ENCODE measurements at regions not wholly inside any gene's neighbourhood (a gene's known extent, or its start where the extent isn't known, plus 50 kb on each side); places are given as distances from the start of the nearest gene placed in this dataset.

GRCh38 chr5:107058235-107058634 is 612.5 kb downstream of the EFNA5 start:
- TF ChIP-seq POLR2A (IDR thresholded peaks at IDR 0.05) (no peak), CTCF (IDR thresholded peaks at IDR 0.05) (no peak), POLR2AphosphoS5 (IDR thresholded peaks at IDR 0.05) (no peak), EP300 (IDR thresholded peaks at IDR 0.05) (no peak)

Data from sigmoid colon (tissue), 4 donors.